Memory B cell (primary cell): ENCODE measurements at regions not wholly inside any gene's neighbourhood (a gene's known extent, or its start where the extent isn't known, plus 50 kb on each side); places are given as distances from the start of the nearest gene placed in this dataset.
"Not testable (repeated sequence)": the region's sequence is repeated elsewhere in the genome, so short reads cannot be mapped to it uniquely, and the experiment has no call there.

Experiments used
- ATAC-seq: fragments of 150-1000 bp; cut with Tn5 transposase; 2 replicates; pipeline ENCODE4 v1.10.0; 2021; ENCODE audit warnings: low read depth, mild to moderate bottlenecking, moderate library complexity
- DNase-seq, 2 donors: peaks; one replicate each; pipeline ENCODE4 v3.0.0; 2022; ENCODE audit warnings: low spot score in 2 of 2
- H3K27ac Mint-ChIP-seq: one replicate; pipeline ENCODE4 v1.8.0; 2022; ENCODE audit warnings: mild to moderate bottlenecking, moderate library complexity, mixed read lengths
- H3K27me3 Mint-ChIP-seq: one replicate; pipeline ENCODE4 v1.8.0; 2022; ENCODE audit warnings: mixed read lengths
- H3K36me3 Mint-ChIP-seq: one replicate; pipeline ENCODE4 v1.8.0; 2022; ENCODE audit warnings: mild to moderate bottlenecking, mixed read lengths
- H3K4me1 Mint-ChIP-seq: one replicate; pipeline ENCODE4 v1.8.0; 2022; ENCODE audit warnings: mixed read lengths
- H3K4me3 Mint-ChIP-seq: one replicate; pipeline ENCODE4 v1.8.0; 2022; ENCODE audit warnings: mild to moderate bottlenecking, moderate library complexity, mixed read lengths
- H3K9me3 Mint-ChIP-seq: one replicate; pipeline ENCODE4 v1.8.0; 2022; ENCODE audit warnings: mixed read lengths

- Mint-ChIP-seq H3K9me3 (peaks cover 2% of the 10 kb centered on the region), H3K27ac (no peak overlapping the region), H3K27me3 (no peaks in the 10 kb centered on the region), H3K4me3 (no peak overlapping the region), H3K4me1 (no peaks in the 10 kb centered on the region), H3K36me3 (no peaks in the 10 kb centered on the region)
- no peak for ATAC-seq
- no peak for DNase-seq
These were observed 321.3 kb downstream of the TFAP2B start for GRCh38 chr6:51139950-51140385.

GRCh38 chr6:51141080-51141479 is 322.4 kb downstream of the TFAP2B start:
- no peak for ATAC-seq
- Mint-ChIP-seq H3K27ac (no peak overlapping the region), H3K27me3 (no peaks in the 10 kb centered on the region), H3K9me3 (peaks cover 2% of the 10 kb centered on the region), H3K4me1 (no peaks in the 10 kb centered on the region), H3K36me3 (no peaks in the 10 kb centered on the region), H3K4me3 (no peak overlapping the region)
- DNase-seq, result no peak

- DNase-seq, result no peak
- H3K27me3 Mint-ChIP-seq, result no peaks in the 10 kb centered on the region
- no peak overlapping the region for H3K27ac Mint-ChIP-seq
- ATAC-seq, result no peak
- H3K36me3 Mint-ChIP-seq, result no peaks in the 10 kb centered on the region
- H3K9me3 Mint-ChIP-seq, result peaks cover 7% of the 10 kb centered on the region
- no peak overlapping the region for H3K4me3 Mint-ChIP-seq
- H3K4me1 Mint-ChIP-seq, result no peaks in the 10 kb centered on the region
These were observed 329.1 kb downstream of the TFAP2B start for GRCh38 chr6:51147756-51148155.

GRCh38 chr6:51152594-51152993 is 333.9 kb downstream of the TFAP2B start:
- no peaks in the 10 kb centered on the region for H3K4me1 Mint-ChIP-seq
- ATAC-seq (no peak), DNase-seq (no peak)
- H3K27ac Mint-ChIP-seq, result no peak overlapping the region
- H3K9me3 Mint-ChIP-seq, result peaks cover 4% of the 10 kb centered on the region
- H3K36me3 Mint-ChIP-seq, result no peaks in the 10 kb centered on the region
- peaks cover 1% of the 10 kb centered on the region for H3K27me3 Mint-ChIP-seq
- H3K4me3 Mint-ChIP-seq, result no peak overlapping the region

- H3K9me3 Mint-ChIP-seq, result peaks cover 4% of the 10 kb centered on the region
These were observed 334.4 kb downstream of the TFAP2B start for GRCh38 chr6:51153109-51153508.

GRCh38 chr6:51154925-51155324 is 336.3 kb downstream of the TFAP2B start:
- not testable (repeated sequence) for H3K4me1 Mint-ChIP-seq, H3K36me3 Mint-ChIP-seq, ATAC-seq, H3K27ac Mint-ChIP-seq, H3K27me3 Mint-ChIP-seq, H3K9me3 Mint-ChIP-seq, DNase-seq, H3K4me3 Mint-ChIP-seq

More at GRCh38 chr6:51153109-51153508, 334.4 kb downstream of the TFAP2B start:
- ATAC-seq, result no peak
- Mint-ChIP-seq H3K27me3 (peaks cover 1% of the 10 kb centered on the region), H3K36me3 (no peaks in the 10 kb centered on the region), H3K4me3 (no peak overlapping the region), H3K27ac (no peak overlapping the region), H3K4me1 (no peaks in the 10 kb centered on the region)
- DNase-seq, result no peak

GRCh38 chr6:51159260-51159659 is 340.6 kb downstream of the TFAP2B start:
- DNase-seq, ATAC-seq, H3K4me1 Mint-ChIP-seq: not testable (repeated sequence)

GRCh38 chr6:51161752-51162151 is 343.1 kb downstream of the TFAP2B start:
- no peak overlapping the region for H3K4me3 Mint-ChIP-seq
- H3K27ac Mint-ChIP-seq, result no peak overlapping the region
- peaks cover 3% of the 10 kb centered on the region for H3K9me3 Mint-ChIP-seq
- no peaks in the 10 kb centered on the region for H3K36me3 Mint-ChIP-seq
- H3K27me3 Mint-ChIP-seq, result no peaks in the 10 kb centered on the region
- no peaks in the 10 kb centered on the region for H3K4me1 Mint-ChIP-seq
- DNase-seq, result no peak
- ATAC-seq, result no peak

More at GRCh38 chr6:51159260-51159659, 340.6 kb downstream of the TFAP2B start:
- not testable (repeated sequence) for H3K4me3 Mint-ChIP-seq, H3K36me3 Mint-ChIP-seq, H3K27ac Mint-ChIP-seq, H3K27me3 Mint-ChIP-seq, H3K9me3 Mint-ChIP-seq

GRCh38 chr6:51163843-51164529 is 345.3 kb downstream of the TFAP2B start:
- Mint-ChIP-seq H3K4me1 (no peaks in the 10 kb centered on the region), H3K4me3 (no peak overlapping the region), H3K36me3 (no peaks in the 10 kb centered on the region), H3K27ac (no peak overlapping the region), H3K9me3 (peaks cover 7% of the 10 kb centered on the region), H3K27me3 (no peaks in the 10 kb centered on the region)
- ATAC-seq (no peak), DNase-seq (no peak)

- H3K27me3 Mint-ChIP-seq, result no peaks in the 10 kb centered on the region
These were observed 348.2 kb downstream of the TFAP2B start for GRCh38 chr6:51166914-51167313.

GRCh38 chr6:51167468-51167867 is 348.8 kb downstream of the TFAP2B start:
- Mint-ChIP-seq H3K27me3 (no peaks in the 10 kb centered on the region), H3K27ac (no peak overlapping the region), H3K36me3 (no peaks in the 10 kb centered on the region), H3K4me3 (no peak overlapping the region), H3K4me1 (no peaks in the 10 kb centered on the region), H3K9me3 (peaks cover 12% of the 10 kb centered on the region)
- DNase-seq, result no peak
- ATAC-seq, result no peak

More at GRCh38 chr6:51166914-51167313, 348.2 kb downstream of the TFAP2B start:
- Mint-ChIP-seq H3K9me3 (peaks cover 12% of the 10 kb centered on the region), H3K4me3 (no peak overlapping the region), H3K27ac (no peak overlapping the region), H3K4me1 (no peaks in the 10 kb centered on the region), H3K36me3 (no peaks in the 10 kb centered on the region)
- DNase-seq, result no peak
- no peak for ATAC-seq

GRCh38 chr6:51182827-51183226 is 364.2 kb downstream of the TFAP2B start:
- no peak for ATAC-seq
- Mint-ChIP-seq H3K9me3 (peaks cover 1% of the 10 kb centered on the region), H3K27me3 (no peaks in the 10 kb centered on the region), H3K27ac (no peak overlapping the region), H3K4me3 (no peak overlapping the region), H3K4me1 (no peaks in the 10 kb centered on the region), H3K36me3 (no peaks in the 10 kb centered on the region)
- no peak for DNase-seq

GRCh38 chr6:51184046-51184445 is 365.4 kb downstream of the TFAP2B start:
- H3K4me3 Mint-ChIP-seq, result no peak overlapping the region
- no peaks in the 10 kb centered on the region for H3K36me3 Mint-ChIP-seq
- no peaks in the 10 kb centered on the region for H3K4me1 Mint-ChIP-seq
- H3K27me3 Mint-ChIP-seq, result no peaks in the 10 kb centered on the region
- ATAC-seq (no peak), DNase-seq (no peak)
- H3K27ac Mint-ChIP-seq, result no peak overlapping the region
- H3K9me3 Mint-ChIP-seq, result peaks cover 1% of the 10 kb centered on the region

- H3K4me3 Mint-ChIP-seq, result not testable (repeated sequence)
These were observed 374.5 kb downstream of the TFAP2B start for GRCh38 chr6:51193163-51193562.

GRCh38 chr6:51199105-51199552 is 380.5 kb downstream of the TFAP2B start:
- Mint-ChIP-seq H3K27ac (no peak overlapping the region), H3K27me3 (peaks cover 2% of the 10 kb centered on the region), H3K9me3 (no peaks in the 10 kb centered on the region), H3K4me1 (no peaks in the 10 kb centered on the region), H3K4me3 (no peak overlapping the region), H3K36me3 (no peaks in the 10 kb centered on the region)
- ATAC-seq (no peak), DNase-seq (no peak)

More at GRCh38 chr6:51193163-51193562, 374.5 kb downstream of the TFAP2B start:
- DNase-seq, H3K9me3 Mint-ChIP-seq, H3K27me3 Mint-ChIP-seq, H3K27ac Mint-ChIP-seq, H3K36me3 Mint-ChIP-seq, H3K4me1 Mint-ChIP-seq, ATAC-seq: not testable (repeated sequence)
